Esophagus (tissue), 2 donors: ENCODE measurements at regions not wholly inside any gene's neighbourhood (a gene's known extent, or its start where the extent isn't known, plus 50 kb on each side); places are given as distances from the start of the nearest gene placed in this dataset.

ENCODE experiments used
- H3K27ac ChIP-seq, 2 donors: one replicate each; pipeline ENCODE4 v1.5.1; 2013; ENCODE audit warnings: low read depth in 2 of 2, mild to moderate bottlenecking in 2 of 2, inconsistent platforms in 1 of 2, low read length in 1 of 2, moderate library complexity in 1 of 2
- H3K27me3 ChIP-seq, 2 donors: one replicate each; pipeline ENCODE4 v1.6.1; 2013; ENCODE audit warnings: low read length in 2 of 2, control low read depth in 1 of 2, mild to moderate bottlenecking in 1 of 2; ENCODE audit not compliant: insufficient read depth in 2 of 2, control insufficient read depth in 1 of 2
- H3K36me3 ChIP-seq, 2 donors: one replicate each; pipeline ENCODE4 v1.6.1; 2013; ENCODE audit warnings: low read length in 1 of 2; ENCODE audit not compliant: control insufficient read depth in 2 of 2, insufficient read depth in 2 of 2
- H3K4me1 ChIP-seq, 2 donors: one replicate each; pipeline ENCODE4 v1.6.1; 2013; ENCODE audit warnings: low read length in 1 of 2; ENCODE audit not compliant: control insufficient read depth in 2 of 2, insufficient read depth in 2 of 2
- H3K4me3 ChIP-seq, 2 donors: one replicate each; pipeline ENCODE4 v1.5.1; 2013; ENCODE audit warnings: low read length in 2 of 2, mild to moderate bottlenecking in 2 of 2, low read depth in 1 of 2, moderate library complexity in 1 of 2
- H3K9me3 ChIP-seq, 2 donors: one replicate each; pipeline ENCODE4 v1.6.1; 2013; ENCODE audit warnings: mild to moderate bottlenecking in 2 of 2, low read depth in 1 of 2, low read length in 1 of 2, moderate library complexity in 1 of 2; ENCODE audit not compliant: control insufficient read depth in 2 of 2, insufficient read depth in 1 of 2
- WGBS, 2 donors: extraction: QIAGEN DNeasy Blood & Tissue Kit; methylation state at CpG; one replicate each; pipeline ENCODE4 v1.1.7; 2013; 5-methylcytosine and 5-hydroxymethylcytosine counted together
- donor health status: healthy with polysubstance abuse.
- donor health status: Bipolar disorder and iron deficiency.

DNA sequence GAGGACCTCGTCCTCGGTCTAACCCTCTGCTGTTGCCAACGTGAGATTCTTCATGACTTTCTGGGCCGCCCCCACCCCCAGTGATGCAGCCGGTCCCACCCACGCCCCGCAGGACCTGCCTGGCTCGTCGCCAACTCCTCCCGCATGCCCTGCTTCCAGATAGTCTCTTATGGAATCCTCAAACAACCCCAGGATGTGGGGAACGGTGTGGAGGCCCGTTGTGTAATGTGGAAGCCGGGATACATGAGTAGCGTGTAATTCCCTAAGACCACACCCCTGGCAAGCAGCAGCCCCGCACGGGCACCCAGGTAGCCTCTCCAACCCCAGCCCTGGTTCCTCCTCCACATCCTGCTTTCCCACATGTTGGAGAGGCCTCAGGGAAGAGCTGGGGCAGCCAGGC is 275.9 kb downstream of the C16orf95 start:
- Histone ChIP-seq H3K27me3 (no peaks in the 10 kb centered on the region), H3K27ac (no peak overlapping the region), H3K36me3 (no peaks in the 10 kb centered on the region), H3K9me3 (no peaks in the 10 kb centered on the region), H3K4me3 (no peak overlapping the region), H3K4me1 (no peaks in the 10 kb centered on the region)
- WGBS, 2 donors, result 66 to 69% methylated on average over 16 of the region's 16 CpGs

DNA sequence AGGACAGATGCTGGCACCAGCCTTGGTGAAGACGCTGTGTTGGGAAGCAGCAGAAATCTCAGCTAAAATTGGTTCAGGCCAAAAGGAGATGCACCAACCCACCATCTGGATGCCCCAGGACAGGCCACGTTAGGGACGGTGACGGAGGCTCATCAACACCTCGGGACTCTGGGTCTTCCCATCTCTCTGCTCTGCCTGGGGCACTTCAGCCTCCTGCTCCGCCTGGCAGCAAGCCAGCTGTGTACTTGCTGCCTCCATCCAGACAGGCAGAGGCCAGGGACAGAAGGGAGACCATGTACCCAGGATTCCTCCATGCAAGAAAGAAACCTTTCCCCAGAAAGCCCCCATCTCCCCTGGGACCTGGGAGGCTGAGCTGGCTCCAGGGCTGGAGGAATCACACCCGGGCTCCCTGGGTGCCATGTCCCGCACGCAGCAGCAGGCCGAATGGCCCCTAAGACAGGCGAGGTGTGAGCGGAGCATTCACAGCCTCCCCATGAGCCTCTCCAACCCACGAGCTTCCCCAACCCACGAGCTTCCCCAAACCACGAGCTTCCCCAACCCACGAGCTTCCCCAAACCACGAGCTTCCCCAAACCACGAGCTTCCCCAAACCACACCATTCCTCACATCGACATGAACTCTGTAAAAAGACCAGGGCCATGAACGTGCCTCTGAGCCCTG is 274.5 kb downstream of the C16orf95 start:
- Histone ChIP-seq H3K27me3 (no peaks in the 10 kb centered on the region), H3K9me3 (no peaks in the 10 kb centered on the region), H3K36me3 (no peaks in the 10 kb centered on the region), H3K4me1 (no peaks in the 10 kb centered on the region), H3K27ac (no peak overlapping the region), H3K4me3 (no peak overlapping the region)
- 64 to 67% methylated on average over 17 to 20 of the region's 20 CpGs for WGBS, 2 donors

DNA sequence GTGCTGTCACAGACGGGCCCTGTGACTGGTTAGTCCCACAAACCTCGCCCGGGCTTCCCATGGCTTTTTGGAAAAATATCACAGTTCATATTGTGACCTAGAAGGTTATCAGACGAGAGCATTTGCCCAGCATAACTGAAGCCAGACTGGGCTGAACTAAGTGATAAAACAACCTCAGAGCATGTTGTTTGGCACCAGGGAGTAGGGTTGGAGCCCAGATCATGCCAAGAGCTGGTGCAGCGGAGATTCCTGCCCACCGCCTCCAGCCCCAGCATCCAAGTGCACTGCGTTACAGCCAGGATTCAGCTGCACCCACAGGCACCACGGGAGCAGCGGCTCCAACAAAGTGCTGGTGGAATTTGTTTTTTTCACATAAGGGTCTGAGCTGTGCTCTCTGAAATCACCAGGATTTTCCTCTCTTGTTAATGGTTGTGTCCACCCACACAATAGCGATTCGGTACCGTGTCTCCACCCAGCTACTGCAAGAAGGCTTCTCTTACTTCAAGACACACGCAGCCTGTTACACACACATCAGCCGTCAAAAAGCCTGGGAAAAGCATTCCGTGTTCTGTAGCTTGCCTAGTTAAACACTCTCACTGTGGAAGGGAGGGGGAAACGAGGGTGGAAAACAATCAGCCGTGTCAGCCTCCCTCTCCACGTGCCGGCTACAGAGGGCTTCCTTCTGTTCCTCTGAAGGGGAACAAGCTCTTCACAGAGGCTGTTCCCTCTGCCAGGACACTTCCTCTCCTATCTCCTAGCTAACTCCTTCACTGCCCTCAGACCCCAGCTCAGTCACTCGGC is 273.8 kb downstream of the C16orf95 start:
- WGBS, 2 donors, result 27 to 30% methylated on average over 20 of the region's 20 CpGs
- no peaks in the 10 kb centered on the region for H3K4me1 ChIP-seq
- no peaks in the 10 kb centered on the region for H3K27me3 ChIP-seq

DNA sequence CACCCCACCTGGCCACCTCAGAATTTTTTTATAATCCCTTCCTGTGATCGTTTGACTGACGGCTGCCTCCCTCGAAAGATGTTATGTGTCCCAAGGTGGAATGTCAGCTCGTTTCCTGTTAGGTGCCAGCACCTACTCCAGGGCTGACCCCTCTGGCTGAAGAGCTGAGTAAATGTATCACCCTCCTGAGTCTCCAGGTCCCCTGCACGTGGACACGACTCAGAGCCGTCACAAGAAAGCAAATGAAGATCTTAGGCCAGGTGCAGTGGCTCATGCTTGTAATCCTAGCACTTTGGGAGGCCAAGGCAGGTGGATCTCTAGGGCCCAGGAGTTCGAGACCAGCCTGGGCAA is 273.2 kb downstream of the C16orf95 start:
- Histone ChIP-seq H3K4me1 (no peaks in the 10 kb centered on the region), H3K9me3 (no peaks in the 10 kb centered on the region), H3K36me3 (no peaks in the 10 kb centered on the region), H3K4me3 (no peak overlapping the region), H3K27ac (no peak overlapping the region), H3K27me3 (no peaks in the 10 kb centered on the region)
- 62 to 69% methylated on average over 8 of the region's 8 CpGs for WGBS, 2 donors

More for the DNA sequence above, 273.8 kb downstream of the C16orf95 start:
- Histone ChIP-seq H3K9me3 (no peaks in the 10 kb centered on the region), H3K4me3 (no peak overlapping the region), H3K36me3 (no peaks in the 10 kb centered on the region), H3K27ac (no peak overlapping the region)

DNA sequence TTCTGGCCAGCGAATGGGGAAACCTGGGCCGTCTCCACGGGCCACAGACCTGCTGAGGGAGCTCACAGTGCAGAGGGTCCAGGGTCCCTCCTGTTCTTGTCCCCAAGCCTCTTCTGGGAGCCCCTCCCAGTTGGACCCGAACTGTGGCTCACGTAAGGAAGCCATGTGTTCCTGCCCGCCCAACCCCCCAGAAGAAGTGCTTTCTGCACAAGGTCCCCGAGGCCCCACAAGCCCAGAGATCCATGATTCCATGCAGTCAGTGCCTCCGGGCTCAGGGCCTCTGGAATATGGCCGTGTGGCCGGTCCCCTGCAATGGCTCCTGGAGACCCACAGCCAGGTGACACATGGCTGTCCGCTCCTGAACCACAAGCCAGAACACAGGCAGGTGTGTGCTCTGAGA is 272.4 kb downstream of the C16orf95 start:
- no peaks in the 10 kb centered on the region for H3K4me1 ChIP-seq
- H3K4me3 ChIP-seq, result no peak overlapping the region
- no peaks in the 10 kb centered on the region for H3K36me3 ChIP-seq
- 85 to 86% methylated on average over 11 of the region's 11 CpGs for WGBS, 2 donors
- H3K27me3 ChIP-seq, result no peaks in the 10 kb centered on the region
- no peak overlapping the region for H3K27ac ChIP-seq
- no peaks in the 10 kb centered on the region for H3K9me3 ChIP-seq

DNA sequence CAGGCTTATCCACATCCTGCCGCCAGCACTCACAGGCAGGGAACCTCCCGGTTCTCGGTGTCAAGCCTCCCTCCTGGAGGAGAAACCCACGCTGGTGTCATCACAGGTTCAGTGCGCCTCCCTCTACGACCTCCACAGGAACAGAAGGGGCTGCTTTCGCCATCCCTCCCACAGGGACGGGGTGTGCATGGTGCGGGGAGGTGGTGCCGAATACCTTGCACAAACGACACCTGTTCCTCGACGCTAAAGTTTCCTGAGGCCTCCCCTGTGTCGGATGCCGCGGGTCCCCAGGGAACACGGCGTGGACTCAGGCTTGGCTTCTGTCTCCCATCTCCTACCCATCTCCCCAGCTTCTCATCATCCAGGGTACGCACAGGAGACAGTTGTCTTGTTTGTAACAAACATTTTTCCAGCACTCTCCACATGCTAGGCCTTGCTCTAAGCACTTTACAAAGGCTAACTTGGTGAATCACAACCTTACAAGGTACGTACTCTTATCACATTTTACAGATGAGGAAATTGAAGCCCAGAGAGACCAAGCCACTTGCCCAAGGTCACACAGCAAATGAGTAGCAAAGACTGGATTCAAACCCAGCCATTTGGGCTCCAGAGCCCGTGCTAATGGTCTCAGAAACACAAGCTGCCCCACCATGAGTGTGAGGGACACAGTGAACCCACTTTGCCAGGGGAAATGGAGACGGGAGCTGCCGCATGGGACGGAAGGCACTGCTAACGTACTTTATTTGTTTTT is 271.6 kb downstream of the C16orf95 start:
- 81 to 82% methylated on average over 25 of the region's 25 CpGs for WGBS, 2 donors
- Histone ChIP-seq H3K27me3 (no peaks in the 10 kb centered on the region), H3K4me3 (no peak overlapping the region), H3K9me3 (no peaks in the 10 kb centered on the region), H3K4me1 (no peaks in the 10 kb centered on the region), H3K36me3 (no peaks in the 10 kb centered on the region), H3K27ac (no peak overlapping the region)

DNA sequence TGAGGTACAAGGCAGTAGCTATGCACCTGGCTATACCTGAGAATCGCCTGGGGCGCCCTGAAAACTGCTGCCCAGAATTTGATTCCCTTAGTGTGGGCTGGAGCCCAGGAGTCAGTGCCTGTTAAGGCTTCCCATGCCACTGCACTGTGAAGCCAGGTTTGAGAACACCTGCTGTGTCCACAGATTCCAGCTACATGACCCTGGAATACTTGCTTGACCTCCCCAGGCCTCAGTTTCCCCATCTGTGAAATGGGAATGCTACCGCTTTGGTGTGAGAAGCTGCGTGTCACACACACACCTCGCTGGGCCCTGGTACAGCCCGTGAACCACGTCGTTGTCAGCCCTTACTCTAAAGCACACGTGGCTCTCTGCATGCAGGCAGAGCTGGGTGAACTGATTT is 271.0 kb downstream of the C16orf95 start:
- no peak overlapping the region for H3K27ac ChIP-seq
- H3K27me3 ChIP-seq, result no peaks in the 10 kb centered on the region
- H3K4me1 ChIP-seq, result no peaks in the 10 kb centered on the region
- WGBS, 2 donors, result 81 to 91% methylated on average over 9 of the region's 9 CpGs
- no peak overlapping the region for H3K4me3 ChIP-seq
- H3K9me3 ChIP-seq, result no peaks in the 10 kb centered on the region
- H3K36me3 ChIP-seq, result no peaks in the 10 kb centered on the region

DNA sequence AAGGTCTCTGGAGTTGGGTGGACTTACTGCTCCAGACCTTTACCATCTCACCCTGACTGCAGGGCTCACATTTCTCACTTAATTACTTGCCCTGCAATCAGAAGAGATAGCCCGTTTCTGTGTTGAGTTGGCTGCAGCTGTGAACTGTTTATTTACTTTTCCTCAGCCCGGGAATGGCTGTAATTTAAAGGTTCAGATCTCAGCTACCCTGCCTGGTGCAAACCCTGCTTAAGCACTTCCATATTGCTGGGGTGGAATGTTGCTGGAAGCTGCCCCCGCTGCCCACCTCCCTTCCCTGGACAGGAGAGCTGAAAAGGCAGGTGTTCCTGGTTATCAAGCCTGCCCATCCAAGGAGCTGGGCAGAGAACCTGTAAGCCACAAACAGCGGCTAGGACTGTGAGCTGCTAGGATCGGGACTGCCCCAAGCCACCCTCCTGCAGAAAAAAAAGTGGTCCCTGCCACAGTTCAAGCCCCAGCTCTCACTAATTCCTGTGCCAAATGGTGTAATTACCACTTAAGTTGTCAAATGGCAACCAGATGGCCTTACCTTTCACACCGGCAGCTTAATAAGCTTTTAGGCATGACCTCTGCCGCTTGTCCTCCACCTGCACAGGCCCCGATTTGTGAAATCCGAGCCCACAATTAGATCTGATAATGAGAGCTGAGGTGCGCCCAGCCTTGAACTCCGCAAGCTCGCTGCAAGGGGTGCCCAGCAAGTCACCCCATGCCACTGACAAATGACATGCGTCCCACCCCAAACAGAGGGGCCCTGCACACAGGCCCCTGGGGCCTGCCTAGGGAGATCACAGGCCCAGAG is 269.8 kb downstream of the C16orf95 start:
- Histone ChIP-seq H3K4me3 (no peak overlapping the region), H3K4me1 (no peaks in the 10 kb centered on the region), H3K9me3 (no peaks in the 10 kb centered on the region), H3K36me3 (no peaks in the 10 kb centered on the region), H3K27ac (no peak overlapping the region), H3K27me3 (no peaks in the 10 kb centered on the region)
- WGBS, 2 donors, result 65 to 72% methylated on average over 13 of the region's 13 CpGs

DNA sequence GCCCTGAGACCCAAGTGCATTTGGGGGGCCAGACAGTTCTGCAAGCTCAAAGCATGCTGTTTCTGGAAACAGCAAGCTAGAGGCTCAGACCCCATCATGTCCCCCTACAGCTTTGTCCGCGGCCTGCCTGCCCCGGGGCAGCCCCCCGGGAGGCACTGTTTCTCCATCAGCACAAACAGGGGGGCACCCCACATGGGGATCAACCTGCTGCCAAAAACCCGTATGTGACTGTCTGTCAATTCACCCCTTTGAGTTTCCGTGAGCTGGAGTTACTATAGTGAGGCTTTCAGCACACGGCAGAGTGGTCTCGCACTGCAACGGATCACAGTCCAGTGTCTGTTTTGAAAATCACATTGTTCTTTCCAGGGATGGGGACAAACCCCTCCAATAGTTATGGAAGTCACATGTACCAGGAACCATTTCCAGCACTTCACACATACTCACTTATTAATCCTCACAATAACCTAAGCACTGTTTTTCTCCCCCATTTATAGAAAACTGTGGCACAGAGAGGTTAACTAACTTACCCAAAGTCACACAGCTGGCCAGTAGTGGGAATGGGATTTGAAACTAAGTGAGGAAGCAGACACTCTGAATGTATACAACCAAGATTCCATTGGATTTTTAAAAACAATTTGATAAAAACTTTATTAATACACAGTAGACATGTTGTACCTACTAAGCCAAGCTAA is 269.0 kb downstream of the C16orf95 start:
- Histone ChIP-seq H3K36me3 (no peaks in the 10 kb centered on the region), H3K4me1 (no peaks in the 10 kb centered on the region), H3K27ac (no peak overlapping the region), H3K4me3 (no peak overlapping the region), H3K27me3 (no peaks in the 10 kb centered on the region), H3K9me3 (no peaks in the 10 kb centered on the region)
- 82 to 83% methylated on average over 9 of the region's 9 CpGs for WGBS, 2 donors
